SK-N-SH (cell line): ENCODE measurements at regions not wholly inside any gene's neighbourhood (a gene's known extent, or its start where the extent isn't known, plus 50 kb on each side); places are given as distances from the start of the nearest gene placed in this dataset.

Experiments
- CTCF ChIA-PET: fragments of 300-600, 350-600 bp; formaldehyde crosslinking; extraction: SDS; loops from one replicate; lab custom pipeline; 2021; lab: Yijun Ruan, JAX
- POLR2A ChIA-PET: fragments of 350-600 bp; sonication (Branson Sonifier 250); formaldehyde crosslinking; extraction: SDS; loops from one replicate; lab custom pipeline; 2020; ENCODE audit warnings: antibody characterized with exemption, inconsistent platforms; lab: Yijun Ruan, JAX
- DNase-seq: peaks from one replicate; pipeline ENCODE4 v3.0.0; 2012
- H2AFZ ChIP-seq: fragments of 200-600 bp; sonication (generic); 2 replicates; pipeline ENCODE4 v1.8.1; 2016; ENCODE audit warnings: antibody characterized with exemption, mild to moderate bottlenecking, low read depth
- H3F3A ChIP-seq: fragments of 200-600 bp; sonication (generic); replicated peaks from 2 replicates; pipeline ENCODE3; 2016; ENCODE audit warnings: antibody characterized with exemption, mild to moderate bottlenecking; ENCODE audit not compliant: insufficient read depth
- H3K27ac ChIP-seq, 2 experiments: fragments of 200-500 bp in 1 of 2; fragments of 200-600 bp in 1 of 2; sonication (Bioruptor generic) in 1 of 2; sonication (generic), shearing (Covaris generic) in 1 of 2; 2 replicates each; pipeline versions ENCODE4 v1.5.1 to v1.6.1; 2014 to 2016; ENCODE audit warnings: low read depth in 2 of 2, inconsistent platforms in 1 of 2, low read length in 1 of 2, mild to moderate bottlenecking in 1 of 2, mixed read lengths in 1 of 2
- H3K27me3 ChIP-seq: fragments of 200-600 bp; sonication (generic), shearing (Covaris generic); 2 replicates; pipeline ENCODE4 v1.6.1; 2016; ENCODE audit warnings: mixed run types; ENCODE audit not compliant: insufficient read depth
- H3K36me3 ChIP-seq, 2 experiments: fragments of 200-500 bp in 1 of 2; fragments of 200-600 bp in 1 of 2; sonication (Bioruptor generic) in 1 of 2; sonication (generic) in 1 of 2; replicated peaks in 1 of 2; 2 replicates each; pipeline versions ENCODE3 to v1.5.1; 2014 to 2016; ENCODE audit warnings: low read length in 1 of 2, mild to moderate bottlenecking in 1 of 2; ENCODE audit not compliant: insufficient read depth in 2 of 2, control insufficient read depth in 1 of 2
- H3K4me1 ChIP-seq, 2 experiments: fragments of 200-500 bp in 1 of 2; fragments of 200-600 bp in 1 of 2; sonication (Bioruptor generic) in 1 of 2; sonication (generic), shearing (Covaris generic) in 1 of 2; 2 replicates each; pipeline versions ENCODE4 v1.5.1 to v1.6.1; 2014 to 2016; ENCODE audit warnings: low read depth in 1 of 2, low read length in 1 of 2, mixed run types in 1 of 2; ENCODE audit not compliant: insufficient read depth in 2 of 2, control insufficient read depth in 1 of 2
- H3K4me2 ChIP-seq: fragments of 200-600 bp; sonication (generic), shearing (Covaris generic); 2 replicates; pipeline ENCODE4 v1.6.1; 2017; ENCODE audit warnings: mixed run types
- H3K4me3 ChIP-seq, 2 experiments: fragments of 200-500 bp in 1 of 2; fragments of 200-600 bp in 1 of 2; sonication (Bioruptor generic) in 1 of 2; sonication (generic), shearing (Covaris generic) in 1 of 2; 2 replicates each; pipeline versions ENCODE4 v1.5.1 to v1.8.1; 2014 to 2016; ENCODE audit warnings: low read depth in 2 of 2, inconsistent platforms in 1 of 2, low read length in 1 of 2, mild to moderate bottlenecking in 1 of 2, mixed read lengths in 1 of 2, moderate library complexity in 1 of 2
- H3K79me2 ChIP-seq: fragments of 200-600 bp; sonication (generic); 2 replicates; pipeline ENCODE4 v1.8.1; 2017; ENCODE audit warnings: mild to moderate bottlenecking; ENCODE audit not compliant: insufficient read depth
- H3K9ac ChIP-seq: fragments of 200-600 bp; sonication (generic); 2 replicates; pipeline ENCODE4 v1.6.1; 2017; ENCODE audit warnings: mixed run types
- H3K9me2 ChIP-seq: fragments of 200-600 bp; sonication (generic); 2 replicates; pipeline ENCODE4 v1.6.1; 2017; ENCODE audit warnings: mixed run types
- H3K9me3 ChIP-seq: fragments of 200-600 bp; sonication (generic); 2 replicates; pipeline ENCODE4 v1.6.1; 2017; ENCODE audit warnings: mixed run types, mild to moderate bottlenecking, moderate library complexity
- H4K20me1 ChIP-seq: fragments of 200-600 bp; sonication (generic); 2 replicates; pipeline ENCODE4 v1.6.1; 2017; ENCODE audit warnings: mild to moderate bottlenecking, mixed run types; ENCODE audit not compliant: insufficient read depth
- ELF1 ChIP-seq: IDR thresholded peaks from 2 replicates; pipeline ENCODE4 v1.4.0; 2012
- EZH2phosphoT487 ChIP-seq: fragments of 200-600 bp; sonication (generic); IDR thresholded peaks from 2 replicates; pipeline ENCODE4 v1.6.1; 2017; ENCODE audit warnings: low read depth, mixed run types, mild to moderate bottlenecking, antibody characterized with exemption, moderate library complexity, borderline replicate concordance
- FOSL2 ChIP-seq: IDR thresholded peaks from 2 replicates; pipeline ENCODE4 v1.4.0; 2012; ENCODE audit warnings: low read depth, mild to moderate bottlenecking, moderate library complexity, borderline replicate concordance
- FOXJ3 ChIP-seq: sonication (generic); formaldehyde crosslinking; IDR thresholded peaks from 2 replicates; pipeline ENCODE4 v1.5.1; 2020; ENCODE audit warnings: mild to moderate bottlenecking, missing genetic modification reagents
- GABPA ChIP-seq: IDR thresholded peaks from 2 replicates; pipeline ENCODE4 v1.4.0; 2012; ENCODE audit warnings: low read depth, mild to moderate bottlenecking
- JUND ChIP-seq: IDR thresholded peaks from 2 replicates; pipeline ENCODE4 v1.4.0; 2012
- MAX ChIP-seq: IDR thresholded peaks from 2 replicates; pipeline ENCODE4 v1.4.0; 2012; ENCODE audit warnings: low read depth
- NFIC ChIP-seq: IDR thresholded peaks from 2 replicates; pipeline ENCODE4 v1.4.0; 2012; ENCODE audit warnings: borderline replicate concordance
- NRF1 ChIP-seq: IDR thresholded peaks from 2 replicates; pipeline ENCODE4 v1.6.1; 2012; ENCODE audit warnings: low read depth, mild to moderate bottlenecking, low read length
- PBX3 ChIP-seq: IDR thresholded peaks from 2 replicates; pipeline ENCODE4; 2012
- POLR2AphosphoS5 ChIP-seq: IDR thresholded peaks from 2 replicates; pipeline ENCODE4 v1.6.1; 2012; ENCODE audit warnings: low read depth, low read length
- REST ChIP-seq: IDR thresholded peaks from 2 replicates; pipeline ENCODE4 v1.6.1; 2012; ENCODE audit warnings: mild to moderate bottlenecking, low read depth, low read length, moderate library complexity
- SIN3A ChIP-seq: IDR thresholded peaks from 2 replicates; pipeline ENCODE4 v1.6.1; 2012; ENCODE audit warnings: low read depth, mild to moderate bottlenecking, low read length, moderate library complexity, borderline replicate concordance
- SMC3 ChIP-seq: IDR thresholded peaks from 2 replicates; pipeline ENCODE4 v1.6.1; 2012; ENCODE audit warnings: low read depth, low read length, improper control_type of control experiment
- TAF1 ChIP-seq: IDR thresholded peaks from 2 replicates; pipeline ENCODE4 v1.6.1; 2012; ENCODE audit warnings: low read depth, mild to moderate bottlenecking, low read length, moderate library complexity, borderline replicate concordance
- TCF12 ChIP-seq: IDR thresholded peaks from 2 replicates; pipeline ENCODE4 v1.4.0; 2012
- TEAD4 ChIP-seq: IDR thresholded peaks from 2 replicates; pipeline ENCODE4 v1.4.0; 2012; ENCODE audit warnings: mild to moderate bottlenecking, borderline replicate concordance; ENCODE audit not compliant: insufficient read depth
- USF1 ChIP-seq: IDR thresholded peaks from 2 replicates; pipeline ENCODE4 v1.4.0; 2012; ENCODE audit warnings: low read depth, borderline replicate concordance
- YY1 ChIP-seq: IDR thresholded peaks from 2 replicates; pipeline ENCODE4 v1.4.0; 2012; ENCODE audit warnings: low read depth, mild to moderate bottlenecking
- WGBS: methylation state at CpG from one replicate; pipeline ENCODE4 v1.1.6; 2017; ENCODE audit warnings: low lambda C conversion rate; 5-methylcytosine and 5-hydroxymethylcytosine counted together

- H3K4me2 ChIP-seq: no peak overlapping the region
- no peaks in the 10 kb centered on the region for H3K9me2 ChIP-seq
- no peaks in the 10 kb centered on the region for H3F3A ChIP-seq
- H3K9ac ChIP-seq: no peak overlapping the region
- H4K20me1 ChIP-seq: no peaks in the 10 kb centered on the region
- H3K4me3 ChIP-seq: no peak overlapping the region
- no peaks in the 10 kb centered on the region for H3K79me2 ChIP-seq
- POLR2A ChIA-PET: no interaction called here
- 89% methylated on average over 8 of the region's 8 CpGs for WGBS
- no peak overlapping the region for H3K27ac ChIP-seq
- no peaks in the 10 kb centered on the region for H3K9me3 ChIP-seq
- H3K4me1 ChIP-seq: no peaks in the 10 kb centered on the region
- H3K36me3 ChIP-seq: no peaks in the 10 kb centered on the region
- DNase-seq: no peak
- no peaks in the 10 kb centered on the region for H3K27me3 ChIP-seq
- TF ChIP-seq YY1 (no peak), PBX3 (no peak), TAF1 (no peak), JUND (no peak), FOXJ3 (CRISPR knock-in tag) (no peak), GABPA (no peak), USF1 (no peak), SMC3 (no peak), MAX (no peak), SIN3A (no peak), EZH2phosphoT487 (no peak), NRF1 (no peak), FOSL2 (no peak), REST (no peak), TCF12 (no peak), TEAD4 (no peak), ELF1 (no peak), POLR2AphosphoS5 (no peak), NFIC (no peak)
- CTCF ChIA-PET: interaction anchor here (1.0 kb wide), 1 partner anchor 903 kb away, joined by 3 read pairs; no protein-coding TSS in a partner anchor
- H2AFZ ChIP-seq: no peak overlapping the region
Measured at GRCh38 chr9:13992138-13993088, 321.5 kb downstream of the NFIB start.
